H9 (cell line): ENCODE measurements at regions not wholly inside any gene's neighbourhood (a gene's known extent, or its start where the extent isn't known, plus 50 kb on each side); places are given as distances from the start of the nearest gene placed in this dataset.

ENCODE experiments used
- DNase-seq: peaks from one replicate; pipeline ENCODE4 v3.0.0-alpha.2; 2017
- H2AFZ ChIP-seq: one replicate; pipeline ENCODE4 v1.6.1; 2013; ENCODE audit warnings: mild to moderate bottlenecking, low read length, control low read depth, moderate library complexity
- H2AK5ac ChIP-seq: 2 replicates; pipeline ENCODE4 v1.6.1; 2013; ENCODE audit warnings: low read length, control low read depth, mixed read lengths; ENCODE audit not compliant: insufficient read length
- H2BK120ac ChIP-seq: one replicate; pipeline ENCODE4 v1.6.1; 2013; ENCODE audit warnings: low read depth, mild to moderate bottlenecking, low read length, control low read depth, inconsistent platforms; ENCODE audit not compliant: poor library complexity, severe bottlenecking
- H2BK12ac ChIP-seq: 2 replicates; pipeline ENCODE4 v1.6.1; 2013; ENCODE audit warnings: low read length, control low read depth, mixed read lengths, low read depth; ENCODE audit not compliant: insufficient read length
- H2BK15ac ChIP-seq: 2 replicates; pipeline ENCODE4 v1.6.1; 2013; ENCODE audit warnings: low read depth, low read length, control low read depth
- H2BK20ac ChIP-seq: one replicate; pipeline ENCODE4 v1.6.1; 2013; ENCODE audit warnings: low read depth, mild to moderate bottlenecking, low read length, control low read depth, inconsistent platforms; ENCODE audit not compliant: poor library complexity, severe bottlenecking
- H2BK5ac ChIP-seq: 2 replicates; pipeline ENCODE4 v1.6.1; 2013; ENCODE audit warnings: low read length, control low read depth, mixed read lengths; ENCODE audit not compliant: insufficient read length
- H3K14ac ChIP-seq: 2 replicates; pipeline ENCODE4 v1.6.1; 2013; ENCODE audit warnings: low read length, control low read depth; ENCODE audit not compliant: insufficient read depth
- H3K18ac ChIP-seq: 2 replicates; pipeline ENCODE4 v1.6.1; 2013; ENCODE audit warnings: low read depth, mild to moderate bottlenecking, mixed read lengths, low read length, control low read depth; ENCODE audit not compliant: insufficient read length
- H3K23ac ChIP-seq: 2 replicates; pipeline ENCODE4 v1.6.1; 2013; ENCODE audit warnings: low read length, control low read depth, mixed read lengths, low read depth; ENCODE audit not compliant: insufficient read length
- H3K23me2 ChIP-seq: 2 replicates; pipeline ENCODE4 v1.6.1; 2013; ENCODE audit warnings: low read depth, mild to moderate bottlenecking, mixed read lengths, low read length, control low read depth; ENCODE audit not compliant: insufficient read length, poor library complexity, severe bottlenecking
- H3K27ac ChIP-seq: 2 replicates; pipeline ENCODE4 v1.5.1; 2013; ENCODE audit warnings: low read length, control low read depth, mixed read lengths, low read depth; ENCODE audit not compliant: insufficient read length
- H3K27me3 ChIP-seq: 2 replicates; pipeline ENCODE4 v1.6.1; 2013; ENCODE audit warnings: low read length, control low read depth, inconsistent platforms; ENCODE audit not compliant: insufficient read depth
- H3K4ac ChIP-seq: 2 replicates; pipeline ENCODE4 v1.6.1; 2013; ENCODE audit warnings: low read depth, mild to moderate bottlenecking, control low read depth, inconsistent platforms, low read length, moderate library complexity
- H3K4me1 ChIP-seq: 2 replicates; pipeline ENCODE4 v1.6.1; 2013; ENCODE audit warnings: low read length, control low read depth, inconsistent platforms; ENCODE audit not compliant: insufficient read depth
- H3K4me2 ChIP-seq: 2 replicates; pipeline ENCODE4 v1.6.1; 2013; ENCODE audit warnings: low read length, control low read depth, mixed read lengths; ENCODE audit not compliant: insufficient read length, insufficient read depth
- H3K56ac ChIP-seq: 2 replicates; pipeline ENCODE4 v1.6.1; 2013; ENCODE audit warnings: low read depth, mild to moderate bottlenecking, mixed read lengths, low read length, control low read depth; ENCODE audit not compliant: insufficient read length
- H3K79me1 ChIP-seq: 2 replicates; pipeline ENCODE4 v1.6.1; 2013; ENCODE audit warnings: low read depth, mild to moderate bottlenecking, moderate library complexity, low read length, control low read depth, inconsistent platforms; ENCODE audit not compliant: insufficient read depth, poor library complexity, severe bottlenecking
- H3K79me2 ChIP-seq: 2 replicates; pipeline ENCODE4 v1.6.1; 2013; ENCODE audit warnings: low read length, control low read depth, inconsistent platforms; ENCODE audit not compliant: insufficient read depth
- H3K9ac ChIP-seq: 2 replicates; pipeline ENCODE4 v1.6.1; 2013; ENCODE audit warnings: low read length, control low read depth, mixed read lengths; ENCODE audit not compliant: insufficient read length; ENCODE audit errors: extremely low read depth
- H3K9me3 ChIP-seq: one replicate; pipeline ENCODE4 v1.6.1; 2013; ENCODE audit warnings: low read depth, low read length, inconsistent platforms; ENCODE audit not compliant: control insufficient read depth
- H3T11ph ChIP-seq: one replicate; pipeline ENCODE4 v1.6.1; 2013; ENCODE audit warnings: mild to moderate bottlenecking, low read length, control low read depth, inconsistent platforms
- H4K20me1 ChIP-seq: one replicate; pipeline ENCODE4 v1.6.1; 2013; ENCODE audit not compliant: control insufficient read depth, insufficient read length, insufficient read depth
- H4K5ac ChIP-seq: 2 replicates; pipeline ENCODE4 v1.6.1; 2013; ENCODE audit warnings: low read depth, mild to moderate bottlenecking, mixed read lengths, low read length, control low read depth; ENCODE audit not compliant: insufficient read length
- H4K8ac ChIP-seq: replicated peaks from 2 replicates; pipeline ENCODE4 v1.6.1; 2013; ENCODE audit warnings: low read length, control low read depth, mixed read lengths, low read depth; ENCODE audit not compliant: insufficient read length
- H4K91ac ChIP-seq: 2 replicates; pipeline ENCODE4 v1.6.1; 2013; ENCODE audit warnings: low read depth, mild to moderate bottlenecking, moderate library complexity, mixed read lengths, low read length, control low read depth; ENCODE audit not compliant: insufficient read length
- H3K27ac Mint-ChIP-seq, 3 experiments: 2 replicates in 2 of 3; 3 replicates in 1 of 3; pipeline ENCODE4 v1.8.0; 2020 to 2021; ENCODE audit warnings: mixed read lengths in 3 of 3, mild to moderate bottlenecking in 1 of 3, moderate library complexity in 1 of 3
- H3K27me3 Mint-ChIP-seq: 2 replicates; pipeline ENCODE4 v1.8.0; 2021; ENCODE audit warnings: low read depth, mild to moderate bottlenecking, moderate library complexity, mixed read lengths
- H3K36me3 Mint-ChIP-seq, 3 experiments: 2 replicates in 2 of 3; 3 replicates in 1 of 3; pipeline ENCODE4 v1.8.0; 2020 to 2021; ENCODE audit warnings: low read depth in 3 of 3, mixed read lengths in 3 of 3; ENCODE audit not compliant: insufficient read depth in 1 of 3
- H3K4me1 Mint-ChIP-seq, 2 experiments: 2 replicates each; pipeline ENCODE4 v1.8.0; 2020; ENCODE audit warnings: mixed read lengths in 2 of 2
- H3K4me3 Mint-ChIP-seq, 2 experiments: 2 replicates in 1 of 2; 3 replicates in 1 of 2; pipeline ENCODE4 v1.8.0; 2020 to 2021; ENCODE audit warnings: mild to moderate bottlenecking in 2 of 2, mixed read lengths in 2 of 2, moderate library complexity in 1 of 2
- H3K9me3 Mint-ChIP-seq, 2 experiments: 2 replicates in 1 of 2; 3 replicates in 1 of 2; pipeline ENCODE4 v1.8.0; 2020; ENCODE audit warnings: mild to moderate bottlenecking in 2 of 2, mixed read lengths in 2 of 2, moderate library complexity in 1 of 2
- WGBS: extraction: QIAGEN DNeasy Blood & Tissue Kit; methylation state at CpG from one replicate; pipeline ENCODE4 v1.1.7; 2013; ENCODE audit warnings: missing lambda C conversion rate, low lambda C conversion rate, mixed read lengths; ENCODE audit not compliant: insufficient read length; ENCODE audit errors: extremely low coverage; 5-methylcytosine and 5-hydroxymethylcytosine counted together
- TF ChIP-seq, protein P1 (sequence below): fragments of 200-600 bp; sonication (generic); conservative IDR thresholded peaks from 3 replicates; pipeline ENCODE4 v1.8.0; 2021; ENCODE audit warnings: antibody characterized with exemption, mild to moderate bottlenecking

- Histone ChIP-seq H3K4me2 (no peak overlapping the region), H4K20me1 (no peaks in the 10 kb centered on the region), H3K79me1 (no peaks in the 10 kb centered on the region), H2AK5ac (no peak overlapping the region), H2BK120ac (no peak overlapping the region), H2BK15ac (no peak overlapping the region), H2BK20ac (no peak overlapping the region), H3K23me2 (no peaks in the 10 kb centered on the region), H4K8ac (no peak overlapping the region), H3K9me3 (no peaks in the 10 kb centered on the region), H4K5ac (no peak overlapping the region), H3K4ac (no peak overlapping the region), H3K4me1 (0 out of 2 replicates have a peak, but pooled peaks cover 2% of the 10 kb centered on the region), H3K14ac (no peak overlapping the region), H2BK12ac (no peak overlapping the region), H3K27me3 (no peaks in the 10 kb centered on the region), H4K91ac (no peak overlapping the region), H2AFZ (no peak overlapping the region), H2BK5ac (no peak overlapping the region), H3K27ac (no peak overlapping the region), H3T11ph (no peak overlapping the region), H3K23ac (no peak overlapping the region), H3K56ac (no peak overlapping the region), H3K79me2 (no peaks in the 10 kb centered on the region), H3K9ac (no peak overlapping the region), H3K18ac (no peak overlapping the region)
- H3K4me1 Mint-ChIP-seq = peaks cover 10% of the 10 kb centered on the region in 2 experiments
- no peaks in the 10 kb centered on the region; a peak in 1 of 5 replicates for H3K9me3 Mint-ChIP-seq
- no CpG with 5 or more reads among the region's 2 CpGs for WGBS
- no peaks in the 10 kb centered on the region for H3K36me3 Mint-ChIP-seq
- TF ChIP-seq, protein P1, sequence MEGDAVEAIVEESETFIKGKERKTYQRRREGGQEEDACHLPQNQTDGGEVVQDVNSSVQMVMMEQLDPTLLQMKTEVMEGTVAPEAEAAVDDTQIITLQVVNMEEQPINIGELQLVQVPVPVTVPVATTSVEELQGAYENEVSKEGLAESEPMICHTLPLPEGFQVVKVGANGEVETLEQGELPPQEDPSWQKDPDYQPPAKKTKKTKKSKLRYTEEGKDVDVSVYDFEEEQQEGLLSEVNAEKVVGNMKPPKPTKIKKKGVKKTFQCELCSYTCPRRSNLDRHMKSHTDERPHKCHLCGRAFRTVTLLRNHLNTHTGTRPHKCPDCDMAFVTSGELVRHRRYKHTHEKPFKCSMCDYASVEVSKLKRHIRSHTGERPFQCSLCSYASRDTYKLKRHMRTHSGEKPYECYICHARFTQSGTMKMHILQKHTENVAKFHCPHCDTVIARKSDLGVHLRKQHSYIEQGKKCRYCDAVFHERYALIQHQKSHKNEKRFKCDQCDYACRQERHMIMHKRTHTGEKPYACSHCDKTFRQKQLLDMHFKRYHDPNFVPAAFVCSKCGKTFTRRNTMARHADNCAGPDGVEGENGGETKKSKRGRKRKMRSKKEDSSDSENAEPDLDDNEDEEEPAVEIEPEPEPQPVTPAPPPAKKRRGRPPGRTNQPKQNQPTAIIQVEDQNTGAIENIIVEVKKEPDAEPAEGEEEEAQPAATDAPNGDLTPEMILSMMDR = no peak
- no peak for DNase-seq
- no peak overlapping the region for H3K27ac Mint-ChIP-seq
- H3K27me3 Mint-ChIP-seq = peaks cover 14% of the 10 kb centered on the region
- H3K4me3 Mint-ChIP-seq = no peak overlapping the region
Observed at GRCh38 chr15:91759560-91759959, 93.9 kb upstream of the SLCO3A1 start.
